Panc1 (cell line): ENCODE measurements at regions not wholly inside any gene's neighbourhood (a gene's known extent, or its start where the extent isn't known, plus 50 kb on each side); places are given as distances from the start of the nearest gene placed in this dataset.

Experiments
- ATAC-seq: fragments of 200-7000 bp; cut with Tn5 transposase; 2 replicates; pipeline ENCODE4 v1.9.1; 2020; ENCODE audit warnings: mild to moderate bottlenecking, moderate library complexity
- BruUV-seq: library from RNA; stranded (reverse); fragments of 400-500 nt; replicated peaks from 2 replicates; lab custom pipeline; 2021; lab: Mats Ljungman, UMichigan
- CTCF ChIA-PET: fragments of 300-600 bp; sonication (Branson Sonifier 250); formaldehyde crosslinking; loops from one replicate; lab custom pipeline; 2022; ENCODE audit warnings: antibody characterized with exemption; lab: Charles Lee
- POLR2A ChIA-PET: fragments of 300-600 bp; sonication (Branson Sonifier 250); formaldehyde crosslinking; loops from one replicate; lab custom pipeline; 2022; ENCODE audit warnings: antibody characterized with exemption; lab: Charles Lee
- DNase-seq: peaks from one replicate; pipeline ENCODE4 v3.0.0-alpha.2; 2010; ENCODE audit warnings: low read depth, low spot score
- H3K27ac ChIP-seq: 2 replicates; pipeline ENCODE4 v1.5.1; 2011; ENCODE audit warnings: mild to moderate bottlenecking, low read length, inconsistent platforms
- H3K27me3 ChIP-seq: fragments of 200-500 bp; sonication (Bioruptor generic); 2 replicates; pipeline ENCODE4 v1.6.0; 2014; ENCODE audit warnings: low read length, inconsistent platforms; ENCODE audit not compliant: control insufficient read depth, insufficient read depth
- H3K36me3 ChIP-seq: fragments of 200-500 bp; sonication (Bioruptor generic); 2 replicates; pipeline ENCODE4 v1.5.1; 2014; ENCODE audit warnings: inconsistent platforms, mild to moderate bottlenecking, low read length, moderate library complexity; ENCODE audit not compliant: control insufficient read depth, insufficient read depth
- H3K4me1 ChIP-seq: 2 replicates; pipeline ENCODE4 v1.5.1; 2011; ENCODE audit warnings: inconsistent platforms, mild to moderate bottlenecking, low read length, moderate library complexity; ENCODE audit not compliant: control insufficient read depth, insufficient read depth
- H3K4me3 ChIP-seq, 2 experiments: 2 replicates each; pipeline ENCODE4 v1.5.1; 2011 to 2012; ENCODE audit warnings: low read depth in 2 of 2, low read length in 2 of 2, mild to moderate bottlenecking in 2 of 2, inconsistent platforms in 1 of 2, moderate library complexity in 1 of 2
- H3K9me3 ChIP-seq: fragments of 200-500 bp; sonication (Bioruptor generic); 2 replicates; pipeline ENCODE4 v1.5.1; 2014; ENCODE audit warnings: low read depth, mild to moderate bottlenecking, inconsistent platforms, low read length, moderate library complexity; ENCODE audit not compliant: control insufficient read depth, insufficient read depth
- POLR2AphosphoS5 ChIP-seq: IDR thresholded peaks from 2 replicates; pipeline ENCODE4 v1.6.1; 2012; ENCODE audit warnings: mild to moderate bottlenecking, low read depth, low read length, moderate library complexity
- REST ChIP-seq, 2 experiments: IDR thresholded peaks; 2 replicates each; pipeline ENCODE4 v1.6.1; 2011 to 2012; ENCODE audit warnings: low read depth in 2 of 2, control low read depth in 1 of 2, low read length in 1 of 2, mild to moderate bottlenecking in 1 of 2, moderate library complexity in 1 of 2; ENCODE audit not compliant: insufficient read depth in 1 of 2
- SIN3A ChIP-seq: IDR thresholded peaks from 2 replicates; pipeline ENCODE4 v1.6.1; 2012; ENCODE audit warnings: low read depth, mild to moderate bottlenecking, low read length, moderate library complexity, borderline replicate concordance; ENCODE audit not compliant: insufficient read depth
- TCF7L2 ChIP-seq: IDR thresholded peaks from 2 replicates; pipeline ENCODE4 v1.6.1; 2011; ENCODE audit warnings: mild to moderate bottlenecking, low read depth, low read length, inconsistent platforms
- in situ Hi-C: cut with HindIII; loops from 2 replicates; pipeline ENCODE4 v1.10.0; 2016; ENCODE audit warnings: low sequenced_read_pairs, low pct_unique_long_range_greater_than_20kb
- intact Hi-C: fragments of 100-400 bp; cut with micrococcal nuclease; formaldehyde crosslinking; loops from one replicate; pipeline ENCODE4 v1.10.0; 2022; ENCODE audit not compliant: unreplicated experiment
- TF ChIP-seq, protein P1 (sequence below): fragments of 450-650 bp; IDR thresholded peaks from 2 replicates; pipeline ENCODE4 v1.5.1; 2017; ENCODE audit warnings: mild to moderate bottlenecking

GRCh38 chr2:118322406-118322805 is 234.1 kb downstream of the INSIG2 start:
- ATAC-seq: no peak
- intact Hi-C loops: no loop called here
- Histone ChIP-seq H3K9me3 (no peaks in the 10 kb centered on the region), H3K4me3 (no peak overlapping the region), H3K4me1 (no peaks in the 10 kb centered on the region), H3K27ac (no peak overlapping the region), H3K27me3 (no peaks in the 10 kb centered on the region; the same call in 1 of the 2 replicates), H3K36me3 (no peaks in the 10 kb centered on the region)
- POLR2A ChIA-PET: no interaction called here
- in situ Hi-C loops: no loop called here
- CTCF ChIA-PET: no interaction called here
- no TSS peak for BruUV-seq
- TF ChIP-seq, protein P1, sequence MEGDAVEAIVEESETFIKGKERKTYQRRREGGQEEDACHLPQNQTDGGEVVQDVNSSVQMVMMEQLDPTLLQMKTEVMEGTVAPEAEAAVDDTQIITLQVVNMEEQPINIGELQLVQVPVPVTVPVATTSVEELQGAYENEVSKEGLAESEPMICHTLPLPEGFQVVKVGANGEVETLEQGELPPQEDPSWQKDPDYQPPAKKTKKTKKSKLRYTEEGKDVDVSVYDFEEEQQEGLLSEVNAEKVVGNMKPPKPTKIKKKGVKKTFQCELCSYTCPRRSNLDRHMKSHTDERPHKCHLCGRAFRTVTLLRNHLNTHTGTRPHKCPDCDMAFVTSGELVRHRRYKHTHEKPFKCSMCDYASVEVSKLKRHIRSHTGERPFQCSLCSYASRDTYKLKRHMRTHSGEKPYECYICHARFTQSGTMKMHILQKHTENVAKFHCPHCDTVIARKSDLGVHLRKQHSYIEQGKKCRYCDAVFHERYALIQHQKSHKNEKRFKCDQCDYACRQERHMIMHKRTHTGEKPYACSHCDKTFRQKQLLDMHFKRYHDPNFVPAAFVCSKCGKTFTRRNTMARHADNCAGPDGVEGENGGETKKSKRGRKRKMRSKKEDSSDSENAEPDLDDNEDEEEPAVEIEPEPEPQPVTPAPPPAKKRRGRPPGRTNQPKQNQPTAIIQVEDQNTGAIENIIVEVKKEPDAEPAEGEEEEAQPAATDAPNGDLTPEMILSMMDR: no peak
- no peak for TF ChIP-seq REST (IDR thresholded peaks at IDR 0.05; ENCODE audit: insufficient read depth in 1 of 2, low read depth in 2 of 2, low read length in 1 of 2)
- TF ChIP-seq SIN3A: no peak
- no peak for TF ChIP-seq POLR2AphosphoS5
- no peak for TF ChIP-seq TCF7L2
- no peak for DNase-seq

- in situ Hi-C loops: no loop called here
- TF ChIP-seq, protein P1: no peak
- no peak for TF ChIP-seq SIN3A
- TF ChIP-seq TCF7L2: no peak
- TF ChIP-seq POLR2AphosphoS5: no peak
- no peak for TF ChIP-seq REST (IDR thresholded peaks at IDR 0.05; ENCODE audit: insufficient read depth in 1 of 2, low read depth in 2 of 2, low read length in 1 of 2)
- DNase-seq (no peak), ATAC-seq (no peak)
- intact Hi-C loops: no loop called here
- Histone ChIP-seq H3K9me3 (no peaks in the 10 kb centered on the region), H3K27me3 (no peaks in the 10 kb centered on the region; the same call in 1 of the 2 replicates), H3K4me1 (no peaks in the 10 kb centered on the region), H3K27ac (no peak overlapping the region), H3K4me3 (no peak overlapping the region), H3K36me3 (no peaks in the 10 kb centered on the region)
- CTCF ChIA-PET: no interaction called here
- POLR2A ChIA-PET: no interaction called here
- BruUV-seq: no TSS peak
These were observed 233.3 kb downstream of the INSIG2 start for GRCh38 chr2:118321432-118322105.
